ENCODE measurements at regions not wholly inside any gene's neighbourhood (a gene's known extent, or its start where the extent isn't known, plus 50 kb on each side); places are given as distances from the start of the nearest gene placed in this dataset.

DNA sequence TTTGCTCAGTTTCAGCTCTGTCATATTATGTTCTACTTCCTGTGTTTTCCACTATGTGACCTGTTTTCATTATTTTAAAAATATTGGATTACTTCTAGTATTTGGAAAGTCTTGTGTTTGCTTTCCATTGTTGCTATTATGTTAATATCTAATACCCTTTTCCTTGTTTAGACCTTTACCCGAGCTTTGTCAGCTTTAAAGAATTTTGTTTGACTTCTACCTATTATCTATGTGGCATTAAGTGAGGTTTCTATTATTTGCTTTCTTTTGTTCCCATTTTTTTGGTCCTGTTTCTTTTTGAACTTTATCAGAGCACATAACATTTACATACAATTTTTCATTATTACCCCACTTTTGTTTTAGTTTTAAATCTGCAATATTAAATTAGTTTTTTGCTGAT is 202.7 kb downstream of the MANEA start:
- TF ChIP-seq, protein P1, sequence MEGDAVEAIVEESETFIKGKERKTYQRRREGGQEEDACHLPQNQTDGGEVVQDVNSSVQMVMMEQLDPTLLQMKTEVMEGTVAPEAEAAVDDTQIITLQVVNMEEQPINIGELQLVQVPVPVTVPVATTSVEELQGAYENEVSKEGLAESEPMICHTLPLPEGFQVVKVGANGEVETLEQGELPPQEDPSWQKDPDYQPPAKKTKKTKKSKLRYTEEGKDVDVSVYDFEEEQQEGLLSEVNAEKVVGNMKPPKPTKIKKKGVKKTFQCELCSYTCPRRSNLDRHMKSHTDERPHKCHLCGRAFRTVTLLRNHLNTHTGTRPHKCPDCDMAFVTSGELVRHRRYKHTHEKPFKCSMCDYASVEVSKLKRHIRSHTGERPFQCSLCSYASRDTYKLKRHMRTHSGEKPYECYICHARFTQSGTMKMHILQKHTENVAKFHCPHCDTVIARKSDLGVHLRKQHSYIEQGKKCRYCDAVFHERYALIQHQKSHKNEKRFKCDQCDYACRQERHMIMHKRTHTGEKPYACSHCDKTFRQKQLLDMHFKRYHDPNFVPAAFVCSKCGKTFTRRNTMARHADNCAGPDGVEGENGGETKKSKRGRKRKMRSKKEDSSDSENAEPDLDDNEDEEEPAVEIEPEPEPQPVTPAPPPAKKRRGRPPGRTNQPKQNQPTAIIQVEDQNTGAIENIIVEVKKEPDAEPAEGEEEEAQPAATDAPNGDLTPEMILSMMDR (IDR thresholded peaks at IDR 0.05; ENCODE audit: poor library complexity, severe bottlenecking) = no peak
- TF ChIP-seq EZH2 (IDR thresholded peaks at IDR 0.05; ENCODE audit: borderline replicate concordance, insufficient read depth, low read length, poor library complexity, severe bottlenecking) = no peak
